SK-N-SH treated with all-trans-retinoic acid at 6 μM for 48 hours (cell line): ENCODE measurements at regions not wholly inside any gene's neighbourhood (a gene's known extent, or its start where the extent isn't known, plus 50 kb on each side); places are given as distances from the start of the nearest gene placed in this dataset.

ENCODE experiments used
- ATAC-seq: fragments of 200-7000 bp; cut with Tn5 transposase; 3 replicates; pipeline ENCODE4 v1.9.1; 2020; ENCODE audit warnings: mild to moderate bottlenecking, moderate library complexity
- ARNTL ChIP-seq: fragments of 450-650 bp; formaldehyde crosslinking; IDR thresholded peaks from 2 replicates; pipeline ENCODE4 v1.5.0; 2020; ENCODE audit warnings: low read depth, mild to moderate bottlenecking, moderate library complexity, borderline replicate concordance
- CSDC2 ChIP-seq: fragments of 250-450 bp; sonication (Bioruptor Pico); IDR thresholded peaks from 2 replicates; pipeline ENCODE4 v1.5.0; 2020; ENCODE audit warnings: mild to moderate bottlenecking, moderate library complexity
- ESRRG ChIP-seq: fragments of 250-450 bp; sonication (Bioruptor Pico); IDR thresholded peaks from 2 replicates; pipeline ENCODE4 v1.6.1; 2021; ENCODE audit warnings: mild to moderate bottlenecking
- PPARA ChIP-seq: fragments of 250-450 bp; sonication (Bioruptor Pico); IDR thresholded peaks from 2 replicates; pipeline ENCODE4 v1.5.0; 2020; ENCODE audit warnings: mild to moderate bottlenecking, borderline replicate concordance
- RARB ChIP-seq: fragments of 250-450 bp; sonication (Bioruptor Pico); IDR thresholded peaks from 2 replicates; pipeline ENCODE4 v1.8.0; 2021; ENCODE audit warnings: mild to moderate bottlenecking, moderate library complexity
- SNAI2 ChIP-seq: fragments of 250-450 bp; sonication (Bioruptor Pico); IDR thresholded peaks from 2 replicates; pipeline ENCODE4 v1.5.0; 2020; ENCODE audit warnings: mild to moderate bottlenecking, moderate library complexity
- TCF4 ChIP-seq: fragments of 250-450 bp; sonication (Bioruptor Pico); IDR thresholded peaks from 2 replicates; pipeline ENCODE4 v1.8.0; 2021; ENCODE audit warnings: mild to moderate bottlenecking, moderate library complexity, borderline replicate concordance
- TOX ChIP-seq: fragments of 250-450 bp; sonication (Bioruptor Pico); IDR thresholded peaks from 2 replicates; pipeline ENCODE4 v1.8.0; 2021; ENCODE audit warnings: mild to moderate bottlenecking, moderate library complexity, borderline replicate concordance
- ZC3H10 ChIP-seq: fragments of 250-450 bp; sonication (Bioruptor Pico); IDR thresholded peaks from 2 replicates; pipeline ENCODE4 v1.5.1; 2021; ENCODE audit warnings: mild to moderate bottlenecking, moderate library complexity
- ZFP3 ChIP-seq: fragments of 250-450 bp; sonication (Bioruptor Pico); IDR thresholded peaks from 2 replicates; pipeline ENCODE4 v1.5.0; 2020; ENCODE audit warnings: mild to moderate bottlenecking, moderate library complexity
- ZFP30 ChIP-seq: fragments of 450-650 bp; formaldehyde crosslinking; IDR thresholded peaks from 2 replicates; pipeline ENCODE4 v1.5.0; 2022; ENCODE audit warnings: mild to moderate bottlenecking, moderate library complexity
- ZNF565 ChIP-seq: fragments of 450-650 bp; formaldehyde crosslinking; conservative IDR thresholded peaks from 2 replicates; pipeline ENCODE4 v1.5.0; 2020; ENCODE audit warnings: low read depth, mild to moderate bottlenecking, moderate library complexity
- TF ChIP-seq, protein P1 (sequence below): fragments of 250-450 bp; sonication (Bioruptor Pico); IDR thresholded peaks from 2 replicates; pipeline ENCODE4 v1.5.0; 2020; ENCODE audit warnings: mild to moderate bottlenecking, moderate library complexity
- TF ChIP-seq, protein P2 (sequence below): fragments of 250-450 bp; sonication (Bioruptor Pico); IDR thresholded peaks from 2 replicates; pipeline ENCODE4 v1.5.1; 2020; ENCODE audit warnings: low read depth, mild to moderate bottlenecking, moderate library complexity
- TF ChIP-seq, protein P3 (sequence below): fragments of 250-450 bp; sonication (Bioruptor Pico); IDR thresholded peaks from 2 replicates; pipeline ENCODE4 v1.8.0; 2021; ENCODE audit warnings: low read depth, mild to moderate bottlenecking, moderate library complexity, borderline replicate concordance
- TF ChIP-seq, protein P4 (sequence below): fragments of 250-450 bp; sonication (Bioruptor Pico); IDR thresholded peaks from 2 replicates; pipeline ENCODE4 v1.5.1; 2021; ENCODE audit warnings: mild to moderate bottlenecking, moderate library complexity

DNA sequence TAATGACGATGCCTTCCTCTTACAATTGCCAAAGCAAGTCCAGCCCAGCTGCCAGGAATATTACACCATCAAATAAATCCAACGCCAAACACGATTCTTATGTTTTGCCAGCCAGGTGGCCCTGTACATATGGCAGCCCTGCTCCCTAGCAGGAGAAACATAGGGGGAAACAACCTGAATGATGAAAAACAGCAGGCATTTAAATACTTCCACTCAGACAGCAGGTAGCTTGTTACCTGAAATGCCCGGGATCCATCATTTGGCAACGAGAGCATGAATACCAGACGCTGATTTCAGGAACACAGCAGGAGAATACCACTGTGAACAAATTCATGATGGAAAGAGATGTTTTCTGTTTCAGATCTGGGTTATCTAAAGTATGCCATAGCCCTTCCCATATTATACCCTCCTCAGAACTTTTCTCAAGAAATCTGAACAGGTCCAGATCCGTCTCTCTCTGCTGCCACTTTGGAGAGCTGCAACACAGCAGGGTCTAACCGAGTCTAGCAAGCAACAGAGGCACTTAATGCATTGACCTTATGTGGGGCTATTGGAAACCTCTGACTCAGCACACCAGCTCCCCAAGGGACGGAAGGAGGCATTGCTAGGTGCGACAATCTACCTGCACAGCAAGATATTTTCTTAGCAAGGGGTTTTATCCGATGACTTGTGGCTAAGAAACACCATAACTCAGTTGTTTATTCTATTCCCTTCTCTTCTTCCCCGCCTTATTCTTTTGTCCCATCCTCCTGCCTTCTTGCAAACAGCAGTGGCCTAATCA, 166.3 kb downstream of the BARHL2 start (continued):
- TF ChIP-seq, protein P1, sequence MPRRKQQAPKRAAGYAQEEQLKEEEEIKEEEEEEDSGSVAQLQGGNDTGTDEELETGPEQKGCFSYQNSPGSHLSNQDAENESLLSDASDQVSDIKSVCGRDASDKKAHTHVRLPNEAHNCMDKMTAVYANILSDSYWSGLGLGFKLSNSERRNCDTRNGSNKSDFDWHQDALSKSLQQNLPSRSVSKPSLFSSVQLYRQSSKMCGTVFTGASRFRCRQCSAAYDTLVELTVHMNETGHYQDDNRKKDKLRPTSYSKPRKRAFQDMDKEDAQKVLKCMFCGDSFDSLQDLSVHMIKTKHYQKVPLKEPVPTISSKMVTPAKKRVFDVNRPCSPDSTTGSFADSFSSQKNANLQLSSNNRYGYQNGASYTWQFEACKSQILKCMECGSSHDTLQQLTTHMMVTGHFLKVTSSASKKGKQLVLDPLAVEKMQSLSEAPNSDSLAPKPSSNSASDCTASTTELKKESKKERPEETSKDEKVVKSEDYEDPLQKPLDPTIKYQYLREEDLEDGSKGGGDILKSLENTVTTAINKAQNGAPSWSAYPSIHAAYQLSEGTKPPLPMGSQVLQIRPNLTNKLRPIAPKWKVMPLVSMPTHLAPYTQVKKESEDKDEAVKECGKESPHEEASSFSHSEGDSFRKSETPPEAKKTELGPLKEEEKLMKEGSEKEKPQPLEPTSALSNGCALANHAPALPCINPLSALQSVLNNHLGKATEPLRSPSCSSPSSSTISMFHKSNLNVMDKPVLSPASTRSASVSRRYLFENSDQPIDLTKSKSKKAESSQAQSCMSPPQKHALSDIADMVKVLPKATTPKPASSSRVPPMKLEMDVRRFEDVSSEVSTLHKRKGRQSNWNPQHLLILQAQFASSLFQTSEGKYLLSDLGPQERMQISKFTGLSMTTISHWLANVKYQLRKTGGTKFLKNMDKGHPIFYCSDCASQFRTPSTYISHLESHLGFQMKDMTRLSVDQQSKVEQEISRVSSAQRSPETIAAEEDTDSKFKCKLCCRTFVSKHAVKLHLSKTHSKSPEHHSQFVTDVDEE = no peak
- no peak for TF ChIP-seq SNAI2 (CRISPR knock-in tag)
- TF ChIP-seq, all 23 proteins: peak for 0

DNA sequence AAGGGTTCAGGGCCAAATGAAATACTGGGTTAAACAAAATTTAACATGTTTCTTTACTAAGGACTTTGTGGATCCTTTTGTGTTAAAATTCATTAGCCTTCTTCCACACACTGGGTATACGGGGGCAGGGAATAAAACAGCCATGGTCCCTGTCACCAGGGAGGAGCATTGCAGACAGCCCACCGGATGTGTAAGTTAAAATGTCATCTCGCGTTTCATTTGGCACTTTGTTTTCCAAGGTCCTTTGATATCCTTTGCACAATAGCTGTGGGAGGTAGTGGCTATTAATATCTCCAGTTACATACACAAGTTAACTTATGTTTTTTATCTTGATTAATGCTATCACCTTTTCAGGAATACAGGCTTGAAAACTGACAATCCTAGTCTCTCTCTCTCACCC, 172.7 kb downstream of the BARHL2 start:
- ATAC-seq = no peak
- TF ChIP-seq, protein P2, sequence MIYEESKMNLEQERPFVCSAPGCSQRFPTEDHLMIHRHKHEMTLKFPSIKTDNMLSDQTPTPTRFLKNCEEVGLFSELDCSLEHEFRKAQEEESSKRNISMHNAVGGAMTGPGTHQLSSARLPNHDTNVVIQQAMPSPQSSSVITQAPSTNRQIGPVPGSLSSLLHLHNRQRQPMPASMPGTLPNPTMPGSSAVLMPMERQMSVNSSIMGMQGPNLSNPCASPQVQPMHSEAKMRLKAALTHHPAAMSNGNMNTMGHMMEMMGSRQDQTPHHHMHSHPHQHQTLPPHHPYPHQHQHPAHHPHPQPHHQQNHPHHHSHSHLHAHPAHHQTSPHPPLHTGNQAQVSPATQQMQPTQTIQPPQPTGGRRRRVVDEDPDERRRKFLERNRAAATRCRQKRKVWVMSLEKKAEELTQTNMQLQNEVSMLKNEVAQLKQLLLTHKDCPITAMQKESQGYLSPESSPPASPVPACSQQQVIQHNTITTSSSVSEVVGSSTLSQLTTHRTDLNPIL (CRISPR knock-in tag) = no peak
- TF ChIP-seq SNAI2 (CRISPR knock-in tag) (no peak), ARNTL (CRISPR knock-in tag) (no peak), ZFP3 (no peak), TOX (no peak)

DNA sequence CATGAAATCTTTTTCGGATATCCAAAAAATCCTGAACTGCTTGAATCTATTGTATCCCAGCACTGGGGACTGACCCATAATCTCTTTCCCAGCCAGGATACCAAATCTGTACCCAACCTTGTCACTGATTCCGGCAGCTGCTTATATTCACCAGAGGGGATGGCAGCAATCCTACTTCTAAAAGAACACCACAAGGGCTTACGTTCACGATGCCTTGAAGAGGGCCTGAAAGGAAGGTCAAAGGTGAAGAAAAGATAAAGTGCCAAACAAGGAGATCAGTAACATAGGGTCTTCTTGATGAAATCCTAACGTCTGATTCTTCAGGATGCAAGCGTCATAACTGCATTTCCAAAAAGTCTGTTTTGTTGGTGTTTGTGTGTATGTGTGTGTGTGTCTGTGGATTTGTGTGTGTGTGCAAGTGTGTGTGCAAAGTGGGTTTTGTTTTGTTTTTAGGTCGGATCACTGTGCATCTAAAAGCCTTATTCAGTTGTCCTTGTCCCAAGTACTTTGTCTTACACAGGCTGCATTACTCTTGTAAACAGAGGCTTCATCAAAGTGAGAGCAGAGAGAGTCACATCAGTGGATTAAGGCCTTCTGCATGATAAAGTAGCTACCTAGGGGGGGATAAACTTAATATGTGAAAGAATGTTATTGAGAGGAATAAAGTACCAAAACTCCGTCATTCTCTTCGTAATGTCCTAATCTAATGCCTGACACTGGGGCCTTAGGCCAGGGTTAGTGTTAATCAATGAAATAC, 179.3 kb downstream of the BARHL2 start:
- TF ChIP-seq ZC3H10 (CRISPR knock-in tag) (no peak), ARNTL (CRISPR knock-in tag) (no peak), ESRRG (CRISPR knock-in tag) (no peak), PPARA (CRISPR knock-in tag) (no peak), RARB (CRISPR knock-in tag) (no peak)
- TF ChIP-seq, protein P3, sequence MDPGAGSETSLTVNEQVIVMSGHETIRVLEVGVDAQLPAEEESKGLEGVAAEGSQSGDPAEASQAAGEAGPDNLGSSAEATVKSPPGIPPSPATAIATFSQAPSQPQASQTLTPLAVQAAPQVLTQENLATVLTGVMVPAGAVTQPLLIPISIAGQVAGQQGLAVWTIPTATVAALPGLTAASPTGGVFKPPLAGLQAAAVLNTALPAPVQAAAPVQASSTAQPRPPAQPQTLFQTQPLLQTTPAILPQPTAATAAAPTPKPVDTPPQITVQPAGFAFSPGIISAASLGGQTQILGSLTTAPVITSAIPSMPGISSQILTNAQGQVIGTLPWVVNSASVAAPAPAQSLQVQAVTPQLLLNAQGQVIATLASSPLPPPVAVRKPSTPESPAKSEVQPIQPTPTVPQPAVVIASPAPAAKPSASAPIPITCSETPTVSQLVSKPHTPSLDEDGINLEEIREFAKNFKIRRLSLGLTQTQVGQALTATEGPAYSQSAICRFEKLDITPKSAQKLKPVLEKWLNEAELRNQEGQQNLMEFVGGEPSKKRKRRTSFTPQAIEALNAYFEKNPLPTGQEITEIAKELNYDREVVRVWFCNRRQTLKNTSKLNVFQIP = no peak
- no peak for ATAC-seq

DNA sequence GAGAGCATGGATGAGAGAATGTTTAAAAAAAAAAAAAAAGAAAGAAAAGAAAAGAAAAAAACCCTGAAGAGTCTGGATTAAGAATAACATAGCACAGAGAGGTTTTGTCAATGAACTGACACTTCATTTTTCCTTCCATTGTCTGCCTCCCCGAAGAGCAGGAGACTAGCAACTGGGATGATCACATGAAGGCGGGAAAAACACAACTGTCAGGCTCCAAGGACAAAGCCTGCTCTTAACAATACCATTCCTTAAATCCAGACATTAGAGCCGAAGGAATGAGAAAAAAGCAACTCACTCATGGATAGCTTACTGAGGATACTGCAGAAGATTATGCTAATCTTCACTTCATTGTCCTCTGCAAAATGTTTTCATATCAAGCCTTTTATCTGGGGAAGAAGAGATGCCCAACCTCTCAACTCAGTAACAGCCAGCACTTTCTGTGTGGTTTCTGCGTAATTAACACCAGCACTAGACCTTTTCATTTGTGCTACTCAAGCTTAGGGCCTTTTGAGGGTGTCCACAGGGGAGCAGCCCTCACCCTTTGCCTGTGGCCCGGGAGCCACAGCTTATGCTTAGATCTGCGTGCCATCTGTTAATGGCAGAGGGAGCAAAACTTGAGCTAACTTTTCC, 182.3 kb downstream of the BARHL2 start:
- TF ChIP-seq ZFP30 = no peak
- TF ChIP-seq ESRRG (CRISPR knock-in tag) = no peak
- TF ChIP-seq ZNF565 (CRISPR knock-in tag) = no peak
- no peak for TF ChIP-seq ARNTL (CRISPR knock-in tag)
- no peak for TF ChIP-seq PPARA (CRISPR knock-in tag)
- TF ChIP-seq, protein P3 = no peak
- TF ChIP-seq TCF4 (CRISPR knock-in tag) = no peak
- ATAC-seq = no peak

DNA sequence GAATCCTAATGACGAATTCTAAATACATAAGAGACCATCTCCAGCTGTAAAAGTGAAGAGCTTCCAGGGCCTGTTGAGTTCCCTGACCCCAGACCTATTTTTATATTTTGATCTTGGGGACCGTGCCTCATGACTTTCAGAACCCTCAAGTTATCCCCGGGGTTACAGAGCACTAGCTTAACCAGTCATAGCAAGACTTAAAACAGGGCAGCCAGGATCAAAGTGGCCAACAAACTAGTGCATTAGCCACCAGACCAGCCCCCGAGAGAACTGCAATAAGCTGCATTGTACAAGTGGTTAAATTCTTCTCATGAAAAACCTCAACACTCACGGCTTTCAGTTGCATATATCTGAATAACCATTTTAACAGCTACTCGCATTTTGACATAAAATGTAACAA, 183.0 kb downstream of the BARHL2 start:
- no peak for ATAC-seq
- TF ChIP-seq CSDC2 (CRISPR knock-in tag) (no peak), SNAI2 (CRISPR knock-in tag) (no peak), ESRRG (CRISPR knock-in tag) (no peak), TOX (no peak), RARB (CRISPR knock-in tag) (no peak), PPARA (CRISPR knock-in tag) (no peak)
- TF ChIP-seq, protein P4, sequence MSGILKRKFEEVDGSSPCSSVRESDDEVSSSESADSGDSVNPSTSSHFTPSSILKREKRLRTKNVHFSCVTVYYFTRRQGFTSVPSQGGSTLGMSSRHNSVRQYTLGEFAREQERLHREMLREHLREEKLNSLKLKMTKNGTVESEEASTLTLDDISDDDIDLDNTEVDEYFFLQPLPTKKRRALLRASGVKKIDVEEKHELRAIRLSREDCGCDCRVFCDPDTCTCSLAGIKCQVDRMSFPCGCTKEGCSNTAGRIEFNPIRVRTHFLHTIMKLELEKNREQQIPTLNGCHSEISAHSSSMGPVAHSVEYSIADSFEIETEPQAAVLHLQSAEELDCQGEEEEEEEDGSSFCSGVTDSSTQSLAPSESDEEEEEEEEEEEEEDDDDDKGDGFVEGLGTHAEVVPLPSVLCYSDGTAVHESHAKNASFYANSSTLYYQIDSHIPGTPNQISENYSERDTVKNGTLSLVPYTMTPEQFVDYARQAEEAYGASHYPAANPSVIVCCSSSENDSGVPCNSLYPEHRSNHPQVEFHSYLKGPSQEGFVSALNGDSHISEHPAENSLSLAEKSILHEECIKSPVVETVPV (CRISPR knock-in tag) = no peak
- TF ChIP-seq, all 23 proteins: peak for 0
